ENCODE measurements at regions not wholly inside any gene's neighbourhood (a gene's known extent, or its start where the extent isn't known, plus 50 kb on each side); places are given as distances from the start of the nearest gene placed in this dataset.

DNA sequence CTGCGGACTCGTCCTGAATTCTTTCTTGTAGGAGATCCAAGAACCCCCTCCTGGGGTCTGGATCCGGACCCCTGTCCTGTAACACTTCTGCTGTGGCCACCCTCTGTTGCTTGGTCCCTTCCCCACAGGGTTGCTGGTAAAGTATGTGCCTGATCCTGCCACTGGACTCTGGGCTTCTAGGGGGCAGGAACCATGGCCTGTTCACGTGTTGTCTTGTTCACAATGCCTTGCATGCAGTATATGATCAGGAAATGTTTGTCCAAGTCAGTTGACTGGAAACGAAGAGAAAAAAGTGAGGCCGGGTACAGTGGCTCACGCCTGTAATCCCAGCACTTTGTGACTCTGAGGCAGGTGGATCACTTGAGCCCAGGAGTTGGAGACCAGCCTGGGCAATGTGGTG lies 139.3 kb upstream of the ALDH1B1 start:
- Histone ChIP-seq H2BK20ac (ENCODE audit: low read length) (no peak overlapping the region), H3K4ac (replicated peaks; ENCODE audit: insufficient read length, low read depth, low read length) (no peak overlapping the region), H3K9ac (replicated peaks in 1 of 4; ENCODE audit: extremely low read depth in 1 of 4, low read depth in 3 of 4, low read length in 3 of 4) (no peak overlapping the region), H3K27ac (ENCODE audit: low read depth, low read length) (no peak overlapping the region), H2BK5ac (ENCODE audit: low read depth, low read length) (no peak overlapping the region), H4K91ac (replicated peaks; ENCODE audit: insufficient read length, low read length) (no peak overlapping the region), H3K9me3 (ENCODE audit: insufficient read depth in 2 of 2, low read depth in 1 of 2, low read length in 1 of 2) (no peaks in the 10 kb centered on the region), H3K27me3 (replicated peaks in 1 of 4; ENCODE audit: control insufficient read depth in 3 of 4, extremely low read depth in 1 of 4, insufficient read depth in 3 of 4, low read length in 3 of 4) (peaks cover 0 to 10% (median 1%) of the 10 kb centered on the region in 4 experiments; a peak in 2 of 7 replicates), H3K18ac (ENCODE audit: extremely low read depth, low read length) (no peak overlapping the region), H2AK5ac (ENCODE audit: low read depth, low read length) (no peak overlapping the region), H3K23ac (ENCODE audit: insufficient read length) (no peak overlapping the region), H3K23me2 (ENCODE audit: low read depth, low read length) (no peaks in the 10 kb centered on the region; the same call in 1 of the 2 replicates), H4K8ac (ENCODE audit: extremely low read depth, insufficient read depth, low read length) (no peak overlapping the region), H2BK120ac (replicated peaks; ENCODE audit: low read depth, low read length) (no peak overlapping the region), H3K79me2 (ENCODE audit: control insufficient read depth in 1 of 2, insufficient read depth in 2 of 2, low read length in 2 of 2) (no peaks in the 10 kb centered on the region), H3K14ac (ENCODE audit: insufficient read length) (no peak overlapping the region), H2BK12ac (ENCODE audit: low read depth, low read length) (no peak overlapping the region), H3K79me1 (ENCODE audit: low read depth, low read length) (no peaks in the 10 kb centered on the region), H4K20me1 (replicated peaks in 1 of 2; ENCODE audit: control insufficient read depth in 1 of 2, insufficient read depth in 2 of 2, low read length in 2 of 2) (no peaks in the 10 kb centered on the region), H2AFZ (ENCODE audit: low read length) (no peak overlapping the region), H2BK15ac (ENCODE audit: low read length) (no peak overlapping the region), H3K36me3 (ENCODE audit: control insufficient read depth in 2 of 4, insufficient read depth in 4 of 4, low read length in 3 of 4) (no peaks in the 10 kb centered on the region), H3K4me3 (ENCODE audit: extremely low read depth in 1 of 4, insufficient read depth in 2 of 4, low read depth in 3 of 4, low read length in 4 of 4) (no peak overlapping the region), H3K4me1 (replicated peaks in 1 of 4; ENCODE audit: control insufficient read depth in 3 of 4, insufficient read depth in 4 of 4, low read length in 3 of 4) (no peaks in the 10 kb centered on the region), H3K56ac (replicated peaks; ENCODE audit: insufficient read length, low read depth, low read length) (no peak overlapping the region), H4K5ac (ENCODE audit: insufficient read length, low read depth, low read length) (no peak overlapping the region), H3K4me2 (ENCODE audit: insufficient read depth in 1 of 2, low read depth in 2 of 2, low read length in 2 of 2) (no peak overlapping the region)
- no peak for DNase-seq (ENCODE audit: low read depth in 1 of 2, low spot score in 2 of 2)
- ChIA-PET POLR2A (ENCODE audit: partially characterized antibody) (no interaction called here), CTCF (ENCODE audit: partially characterized antibody) (interaction anchor here (0.6 kb wide), 1 partner anchor 14 kb away, joined by 4 read pairs; no protein-coding TSS in a partner anchor)
- FAIRE-seq = no peak
- 90% methylated on average over 7 of the region's 7 CpGs; no CpG with 5 or more reads in 1 of the 2 experiments for WGBS, 2 experiments (ENCODE audit: extremely low coverage in 1 of 2, insufficient coverage in 1 of 2, insufficient read length in 1 of 2, insufficient replicate concordance in 2 of 2, low coverage in 1 of 2, low lambda C conversion rate in 2 of 2, missing lambda C conversion rate in 1 of 2)
- TF ChIP-seq BCL11A (IDR thresholded peaks at IDR 0.05; ENCODE audit: low read depth in 2 of 2, low read length in 2 of 2) = no peak
- TF ChIP-seq, protein P1, sequence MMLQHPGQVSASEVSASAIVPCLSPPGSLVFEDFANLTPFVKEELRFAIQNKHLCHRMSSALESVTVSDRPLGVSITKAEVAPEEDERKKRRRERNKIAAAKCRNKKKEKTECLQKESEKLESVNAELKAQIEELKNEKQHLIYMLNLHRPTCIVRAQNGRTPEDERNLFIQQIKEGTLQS (IDR thresholded peaks at IDR 0.05; ENCODE audit: insufficient read depth, low read depth, low read length) = no peak
- no peak for TF ChIP-seq BRCA1 (IDR thresholded peaks at IDR 0.05; ENCODE audit: low read depth, low read length)
- no peak for TF ChIP-seq SRF (IDR thresholded peaks at IDR 0.05; ENCODE audit: low read depth, low read length)
- no peak for TF ChIP-seq SP4 (IDR thresholded peaks at IDR 0.05; ENCODE audit: low read length)
- TF ChIP-seq TAF7 (optimal IDR thresholded peaks at IDR 0.05; ENCODE audit: borderline replicate concordance, low read depth, low read length) = no peak
- no peak for TF ChIP-seq SP1 (IDR thresholded peaks at IDR 0.05; ENCODE audit: low read depth, low read length)
- no peak for TF ChIP-seq KDM1A (IDR thresholded peaks at IDR 0.05; ENCODE audit: borderline replicate concordance, low read length)
- no peak for TF ChIP-seq POLR2A (IDR thresholded peaks at IDR 0.05; ENCODE audit: control extremely low read depth in 1 of 2, low read depth in 2 of 2, low read length in 2 of 2)
- TF ChIP-seq POLR2AphosphoS5 (IDR thresholded peaks at IDR 0.05; ENCODE audit: low read depth, low read length) = no peak
- no peak for TF ChIP-seq BACH1 (IDR thresholded peaks at IDR 0.05; ENCODE audit: low read length)
- no peak for TF ChIP-seq CEBPB (IDR thresholded peaks at IDR 0.05; ENCODE audit: low read depth, low read length)
- TF ChIP-seq, protein P2, sequence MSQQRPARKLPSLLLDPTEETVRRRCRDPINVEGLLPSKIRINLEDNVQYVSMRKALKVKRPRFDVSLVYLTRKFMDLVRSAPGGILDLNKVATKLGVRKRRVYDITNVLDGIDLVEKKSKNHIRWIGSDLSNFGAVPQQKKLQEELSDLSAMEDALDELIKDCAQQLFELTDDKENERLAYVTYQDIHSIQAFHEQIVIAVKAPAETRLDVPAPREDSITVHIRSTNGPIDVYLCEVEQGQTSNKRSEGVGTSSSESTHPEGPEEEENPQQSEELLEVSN (IDR thresholded peaks at IDR 0.05) = no peak
- no peak for TF ChIP-seq GTF2F1 (IDR thresholded peaks at IDR 0.05; ENCODE audit: borderline replicate concordance, low read depth, low read length)

All from H1 (cell line).